Erythroblast (primary cell): ENCODE measurements at regions not wholly inside any gene's neighbourhood (a gene's known extent, or its start where the extent isn't known, plus 50 kb on each side); places are given as distances from the start of the nearest gene placed in this dataset.

ENCODE experiments used
- DNase-seq, 2 experiments: peaks; one replicate each; lab custom pipeline; 2025; lab: John Stamatoyannopoulos, UW
- GATA1 ChIP-seq: IDR thresholded peaks from 2 replicates; pipeline ENCODE4 v1.6.1; 2011; ENCODE audit warnings: low read depth, mild to moderate bottlenecking, control low read depth, low read length, moderate library complexity
- POLR2A ChIP-seq: IDR thresholded peaks from 2 replicates; pipeline ENCODE4 v1.6.1; 2011; ENCODE audit warnings: mild to moderate bottlenecking, low read length

DNA sequence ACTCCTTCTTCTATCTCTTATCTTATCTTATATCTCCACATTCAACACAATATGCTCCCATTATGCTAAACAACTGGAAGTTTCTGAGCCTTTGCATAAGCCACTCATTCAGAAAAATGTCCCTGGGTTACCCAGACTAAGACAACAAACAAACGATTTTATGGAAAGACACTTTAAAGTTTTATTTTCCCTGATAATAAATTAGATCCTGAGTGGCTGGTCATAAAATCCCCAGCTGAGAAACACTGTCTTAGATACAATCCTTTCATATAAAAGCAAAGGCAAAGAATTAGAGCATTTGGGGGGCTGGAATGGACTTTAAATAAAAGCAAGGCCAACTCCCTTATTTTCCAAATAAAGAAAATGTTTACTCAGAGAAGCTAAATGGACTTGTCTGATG is 322.3 kb downstream of the GBE1 start:
- no peak for DNase-seq
- TF ChIP-seq GATA1, result no peak
- no peak for TF ChIP-seq POLR2A

GRCh38 chr3:81437683-81438082 is 323.8 kb downstream of the GBE1 start:
- TF ChIP-seq POLR2A (no peak), GATA1 (no peak)
- no peak for DNase-seq

DNA sequence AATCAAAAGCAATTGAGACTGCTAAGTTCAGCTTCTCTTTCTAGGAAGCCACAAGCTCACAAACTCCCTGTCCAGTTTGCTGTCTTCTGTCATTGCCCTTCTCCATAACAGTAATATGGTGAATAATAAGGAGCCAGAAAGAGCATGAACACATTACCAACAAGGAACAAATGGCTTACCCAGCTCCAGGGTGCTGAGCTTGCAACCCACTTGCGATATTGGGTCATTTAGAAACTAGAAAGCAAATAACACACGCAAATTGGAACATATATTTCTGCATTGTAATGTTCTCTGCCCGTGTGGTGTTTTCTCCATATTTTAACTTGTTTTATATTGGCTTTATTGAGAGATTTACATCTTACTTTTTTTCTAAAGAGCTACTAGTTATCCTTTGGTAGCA is 325.3 kb downstream of the GBE1 start:
- no peak for DNase-seq
- TF ChIP-seq GATA1, result no peak
- TF ChIP-seq POLR2A, result no peak

DNA sequence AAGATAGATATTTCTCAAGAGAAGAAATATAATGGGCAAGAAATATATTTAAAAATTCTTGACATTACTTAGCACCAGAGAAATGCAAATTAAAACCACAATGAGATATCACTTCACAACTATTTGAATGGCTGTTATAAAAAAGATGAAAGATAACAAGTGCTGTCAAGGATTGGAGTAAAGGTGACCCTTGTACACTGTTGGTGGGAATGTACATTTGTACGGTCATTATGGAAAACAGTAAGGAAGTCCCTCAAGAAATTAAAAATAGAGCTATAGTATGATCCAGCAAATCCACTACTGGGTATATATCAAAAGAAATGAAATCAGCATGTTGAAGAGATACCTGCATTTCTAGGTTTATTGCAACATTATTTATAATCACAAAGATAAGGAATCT is 326.4 kb downstream of the GBE1 start:
- TF ChIP-seq GATA1 (no peak), POLR2A (no peak)
- DNase-seq, result no peak

GRCh38 chr3:81434161-81434560 is 327.3 kb downstream of the GBE1 start:
- DNase-seq, result no peak

GRCh38 chr3:81433675-81434074 is 327.8 kb downstream of the GBE1 start:
- no peak for TF ChIP-seq GATA1
- no peak for DNase-seq

More at GRCh38 chr3:81434161-81434560, 327.3 kb downstream of the GBE1 start:
- TF ChIP-seq GATA1 (no peak), POLR2A (no peak)

- DNase-seq, result no peak
- TF ChIP-seq POLR2A, result no peak
- TF ChIP-seq GATA1, result no peak
Measured at GRCh38 chr3:81432456-81432855, 329.0 kb downstream of the GBE1 start.

- no peak for TF ChIP-seq GATA1
- TF ChIP-seq POLR2A, result no peak
- no peak for DNase-seq
Measured at GRCh38 chr3:81426826-81427577, 334.4 kb downstream of the GBE1 start.

DNA sequence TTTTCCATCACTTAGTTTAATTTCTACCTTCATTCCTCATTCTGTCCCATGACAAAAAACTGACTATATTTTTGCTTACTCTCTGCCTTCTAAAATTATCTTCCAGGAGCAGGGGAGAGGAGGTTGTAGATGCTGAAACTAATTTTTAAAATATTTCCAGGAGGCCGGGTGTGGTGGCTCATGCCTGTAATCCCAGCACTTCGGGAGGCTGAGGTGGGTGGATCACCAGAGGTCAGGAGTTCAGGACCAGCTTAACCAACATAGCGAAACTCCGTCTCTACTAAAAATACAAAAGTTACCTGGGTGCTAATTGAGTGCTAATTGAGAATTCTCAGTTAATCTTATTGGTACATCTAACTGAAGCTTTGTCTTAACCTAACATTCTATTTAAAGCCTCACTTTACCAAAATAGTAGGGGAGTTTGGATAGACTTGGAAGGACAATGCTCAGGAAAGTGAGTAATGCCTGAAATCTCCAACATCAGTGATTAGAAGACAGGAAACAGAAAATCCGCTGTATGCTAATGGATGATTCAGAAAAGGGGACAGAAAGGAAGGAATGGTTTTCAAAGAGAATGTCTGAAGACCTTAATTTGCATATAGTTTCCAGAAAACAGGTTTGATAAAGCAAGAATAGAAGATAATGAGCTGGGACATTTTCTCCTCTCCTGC is 336.1 kb downstream of the GBE1 start:
- no peak for DNase-seq
- TF ChIP-seq POLR2A (no peak), GATA1 (no peak)

GRCh38 chr3:81419228-81419627 is 342.2 kb downstream of the GBE1 start:
- no peak for TF ChIP-seq GATA1
- TF ChIP-seq POLR2A, result no peak
- DNase-seq, result no peak

DNA sequence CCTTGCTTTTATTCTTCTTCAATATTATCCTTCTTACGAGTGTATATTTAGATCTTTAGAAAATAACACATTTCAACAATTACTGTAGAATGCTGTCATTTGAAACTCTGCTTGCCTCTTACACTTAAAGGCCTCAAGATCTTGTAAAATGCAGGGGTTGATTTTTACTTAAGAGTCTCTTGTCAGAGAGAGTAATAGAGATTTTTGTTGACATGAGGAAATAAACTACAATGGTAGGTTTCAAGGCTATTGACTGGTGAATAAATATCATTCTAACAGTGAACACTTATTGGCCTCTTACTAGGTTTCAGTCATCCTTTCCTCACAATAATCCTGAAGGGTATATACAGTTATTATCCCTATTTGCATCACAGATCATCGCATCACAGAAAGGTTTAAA is 344.6 kb downstream of the GBE1 start:
- no peak for TF ChIP-seq POLR2A
- no peak for TF ChIP-seq GATA1

DNA sequence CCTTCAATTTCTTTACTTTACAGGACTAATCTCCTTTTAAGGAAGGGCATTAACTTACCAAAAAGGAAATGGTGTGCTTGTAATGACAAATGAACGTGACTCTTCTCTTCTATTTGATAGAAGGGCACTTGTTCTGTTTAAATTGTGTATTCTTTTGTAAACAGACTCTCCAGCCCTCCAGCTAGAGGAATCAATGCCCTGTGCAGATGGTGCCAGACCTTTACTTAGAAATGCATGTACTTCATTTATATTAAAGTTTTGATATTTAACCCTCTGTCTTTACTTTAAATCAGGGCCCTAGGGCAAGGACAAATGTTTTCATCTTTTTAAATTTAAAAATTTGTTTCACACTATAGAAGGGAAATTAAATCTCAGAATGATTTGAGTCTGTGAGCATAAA is 355.1 kb downstream of the GBE1 start:
- DNase-seq, result no peak
- TF ChIP-seq POLR2A (no peak), GATA1 (no peak)

More for the DNA sequence above, 344.6 kb downstream of the GBE1 start:
- no peak for DNase-seq

- no peak for TF ChIP-seq POLR2A
- TF ChIP-seq GATA1, result no peak
- no peak for DNase-seq
Measured at GRCh38 chr3:81395739-81396513, 365.5 kb downstream of the GBE1 start.
